Head of caudate nucleus (tissue), 42 donors: ENCODE measurements at regions not wholly inside any gene's neighbourhood (a gene's known extent, or its start where the extent isn't known, plus 50 kb on each side); places are given as distances from the start of the nearest gene placed in this dataset.
A peak's percentile ranks its signal among the peaks of the same experiment; 100 is the strongest.

Experiments
- DNase-seq, 42 donors: peaks; one replicate each; pipeline versions ENCODE4 v3.0.0 to v3.0.0-alpha.2; 2020 to 2021; ENCODE audit warnings: mixed read lengths in 7 of 42
- intact Hi-C: fragments of 100-400 bp; cut with DNase I; formaldehyde crosslinking; loops from one replicate; pipeline ENCODE4 v1.15.0; 2022

DNA sequence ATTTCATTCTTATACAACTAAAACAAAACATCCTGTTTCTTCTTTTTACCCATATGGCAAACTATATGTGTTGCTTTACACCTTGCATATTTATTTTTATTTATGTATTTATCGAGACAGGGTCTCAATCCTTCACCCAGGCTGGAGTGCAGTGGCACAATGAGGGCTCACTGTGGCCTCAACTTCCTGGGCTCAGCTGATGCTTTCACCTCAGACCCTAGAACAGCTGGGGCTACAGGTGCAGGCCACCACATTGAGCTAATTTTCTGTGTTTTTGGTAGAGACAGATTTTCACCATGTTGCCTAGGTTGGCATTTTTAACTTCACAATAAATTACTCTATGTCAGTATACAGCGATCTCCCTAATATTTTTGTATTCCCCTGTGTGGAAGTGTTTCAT lies 522.0 kb downstream of the MBD2 start:
- DNase-seq, result no peak
- intact Hi-C loops, result no loop called here

DNA sequence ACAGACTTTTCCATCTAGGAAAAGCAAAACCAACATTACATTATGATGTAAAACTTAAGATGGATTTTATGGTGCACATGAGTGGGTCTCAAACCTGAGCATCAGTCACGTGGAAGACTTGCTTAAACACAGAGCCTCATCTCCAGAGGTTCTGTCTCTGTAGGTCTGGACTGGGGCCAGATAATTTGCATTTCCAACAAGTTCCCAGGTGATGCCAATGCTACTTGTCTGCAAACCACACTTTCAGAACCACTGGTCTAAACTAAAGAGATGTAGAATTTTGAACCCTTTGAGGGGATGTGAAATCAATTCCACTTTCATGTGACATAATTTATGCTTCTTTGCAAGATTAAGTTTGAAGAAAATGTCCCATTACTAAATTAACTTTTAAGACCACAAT lies 522.8 kb downstream of the MBD2 start:
- intact Hi-C loops, result no loop called here
- DNase-seq, result no peak

DNA sequence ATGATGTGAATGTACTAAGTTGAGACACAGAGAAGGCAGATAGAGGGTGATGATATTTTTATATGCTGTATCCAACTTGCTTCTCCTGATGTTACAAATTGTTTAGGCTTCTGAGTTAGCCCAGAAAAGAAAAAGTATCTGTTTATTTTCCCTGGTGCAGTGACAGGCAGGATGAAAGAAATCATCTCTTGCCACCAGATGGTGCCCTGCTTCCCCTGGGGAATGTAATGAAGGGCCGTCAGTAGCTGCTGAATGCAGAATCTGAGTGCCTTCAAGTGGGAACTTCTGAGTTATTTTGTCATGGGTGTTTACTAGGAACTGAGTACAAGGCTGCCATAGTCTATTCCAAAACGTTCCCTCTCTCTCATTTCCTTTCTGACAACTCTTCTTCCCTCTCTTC lies 525.6 kb downstream of the MBD2 start:
- intact Hi-C loops, result loop anchor here (10.0 kb wide), 1 partner anchor 426 kb away; no protein-coding TSS in a partner anchor
- peak in 40 of 42 donors; percentile 15 to 82 (median 51) for DNase-seq

DNA sequence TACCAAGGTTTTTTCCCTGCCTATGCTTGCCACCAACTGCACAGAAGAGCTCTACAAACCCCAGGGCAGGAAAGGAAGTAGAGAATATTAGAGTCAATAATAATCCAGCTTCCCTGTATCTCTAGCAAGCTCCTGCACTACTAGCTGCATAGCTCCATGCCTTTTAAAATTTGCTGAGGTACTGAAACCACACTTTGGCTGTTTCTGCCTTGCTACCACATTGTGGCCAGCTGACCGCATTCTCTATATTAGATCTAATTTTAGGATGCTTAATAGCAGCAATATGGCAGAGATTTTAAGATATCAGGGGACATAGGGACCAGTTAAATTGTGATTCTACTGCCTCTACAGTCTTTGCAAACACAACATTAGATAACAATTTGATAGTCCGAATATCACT lies 534.6 kb downstream of the MBD2 start:
- intact Hi-C loops, result loop anchor here (10.0 kb wide), 1 partner anchor 435 kb away; no protein-coding TSS in a partner anchor
- DNase-seq, result no peak

DNA sequence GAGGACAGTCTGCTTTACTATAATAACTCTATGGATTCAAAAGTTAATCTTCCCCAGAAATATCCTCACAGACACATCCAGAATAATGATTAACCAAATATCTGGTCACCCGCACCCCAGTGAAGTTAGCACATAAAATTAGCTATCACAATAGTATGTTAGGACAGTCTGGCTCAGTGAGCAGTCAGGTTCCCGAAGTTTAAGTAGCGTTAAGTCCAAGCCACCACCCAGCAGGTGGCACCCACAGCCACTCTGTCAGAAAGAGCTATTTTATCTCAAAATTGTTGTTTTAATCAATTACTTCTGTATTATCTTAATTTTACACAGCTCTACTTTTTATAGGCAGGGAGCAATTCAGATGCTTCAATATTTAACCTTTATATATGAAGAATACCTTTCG lies 537.5 kb downstream of the MBD2 start:
- intact Hi-C loops, result no loop called here
- no peak for DNase-seq

DNA sequence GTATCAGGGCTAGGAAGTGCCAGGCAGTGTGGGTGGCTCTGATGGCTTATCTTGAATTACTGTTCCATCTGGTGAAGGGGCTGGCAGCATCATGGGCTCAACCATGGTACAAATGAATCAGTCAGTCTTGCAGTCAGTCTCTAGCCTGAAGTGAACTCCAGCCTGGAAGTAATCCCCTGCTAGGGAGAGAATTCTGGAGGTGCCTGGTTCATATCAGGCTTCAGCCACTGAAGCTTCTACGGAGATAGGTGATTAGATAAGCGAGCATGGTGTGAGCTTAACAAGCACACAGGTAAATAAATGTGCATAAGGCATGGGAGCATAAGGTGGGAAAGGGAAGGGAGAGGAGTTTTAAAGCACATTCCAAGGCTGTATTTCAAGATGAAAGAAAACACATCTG lies 541.7 kb downstream of the MBD2 start:
- intact Hi-C loops, result no loop called here
- no peak for DNase-seq

DNA sequence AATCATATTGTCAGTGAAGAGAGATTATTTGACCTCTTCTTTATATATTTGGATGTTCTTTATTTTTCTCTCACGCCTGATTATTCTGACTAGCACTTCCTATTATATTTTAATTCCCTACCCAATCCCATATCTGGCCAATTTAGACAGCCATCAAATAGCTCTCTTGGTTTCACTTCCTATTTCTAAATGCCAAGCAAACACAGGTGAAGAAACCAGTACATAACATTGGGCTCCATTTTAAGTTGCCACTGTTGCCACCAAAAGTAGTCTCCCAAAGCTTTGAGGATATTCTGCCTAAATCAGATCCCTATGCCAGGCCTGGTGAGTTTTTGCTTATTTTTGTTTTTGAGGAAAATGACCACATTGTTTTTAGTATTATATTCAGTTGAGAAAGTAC lies 547.0 kb downstream of the MBD2 start:
- intact Hi-C loops, result no loop called here
- no peak for DNase-seq

DNA sequence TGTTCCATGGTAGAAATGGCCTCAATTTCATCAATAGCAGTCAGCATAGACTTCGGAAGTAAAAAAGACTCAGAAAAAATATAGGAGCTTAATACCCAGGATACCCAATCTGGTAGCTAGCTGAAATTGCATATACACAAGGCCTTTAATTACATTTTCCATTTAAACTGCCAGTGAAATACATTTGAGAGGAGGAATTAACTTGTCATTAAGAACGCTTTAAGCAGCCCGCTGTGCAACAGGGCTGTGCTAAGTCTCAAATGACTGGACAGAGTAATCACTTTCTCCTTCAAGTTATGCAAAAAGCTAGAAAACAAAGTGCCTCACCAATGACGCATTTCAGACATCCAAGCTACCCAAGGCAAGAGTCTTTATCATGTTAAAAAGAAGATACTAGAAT lies 558.8 kb downstream of the MBD2 start:
- no peak for DNase-seq
- intact Hi-C loops, result no loop called here

DNA sequence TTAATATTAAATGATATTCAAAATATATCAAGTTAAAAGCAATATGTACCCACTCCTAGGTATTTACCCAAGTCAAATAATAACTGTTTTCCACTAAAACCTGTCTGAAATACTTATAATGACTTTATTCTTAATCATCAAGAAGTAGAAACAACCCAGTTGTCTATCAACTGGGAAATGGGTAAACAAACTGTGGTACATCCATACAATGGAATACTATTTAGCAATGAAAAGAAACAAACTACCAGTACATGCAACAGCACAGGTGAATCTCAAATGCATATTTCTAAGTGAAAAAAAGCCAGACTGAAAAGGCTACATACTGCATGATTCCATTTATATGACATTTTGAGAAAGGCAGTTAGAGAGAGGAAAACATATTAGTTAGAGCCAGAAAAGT lies 559.9 kb downstream of the MBD2 start:
- DNase-seq, result no peak
- intact Hi-C loops, result no loop called here

DNA sequence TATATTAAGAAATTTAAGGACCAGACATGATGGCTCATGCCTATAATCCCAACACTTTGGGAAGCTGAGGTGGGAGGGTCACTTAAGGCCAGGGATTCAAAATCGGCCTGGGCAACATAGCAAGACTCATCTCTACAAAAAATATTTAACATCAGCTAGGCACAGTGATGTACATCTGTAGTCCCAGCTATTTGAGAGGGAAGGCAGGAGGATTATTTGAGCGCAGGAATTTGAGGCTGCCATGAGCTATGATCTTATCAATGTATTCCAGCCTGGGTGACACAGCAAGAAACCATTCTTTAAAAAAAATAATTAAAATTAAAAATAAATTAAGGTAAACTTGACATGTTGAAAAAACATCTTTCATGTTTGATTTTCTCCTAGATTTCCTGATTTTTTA lies 564.2 kb downstream of the MBD2 start:
- DNase-seq, result no peak
- intact Hi-C loops, result no loop called here

DNA sequence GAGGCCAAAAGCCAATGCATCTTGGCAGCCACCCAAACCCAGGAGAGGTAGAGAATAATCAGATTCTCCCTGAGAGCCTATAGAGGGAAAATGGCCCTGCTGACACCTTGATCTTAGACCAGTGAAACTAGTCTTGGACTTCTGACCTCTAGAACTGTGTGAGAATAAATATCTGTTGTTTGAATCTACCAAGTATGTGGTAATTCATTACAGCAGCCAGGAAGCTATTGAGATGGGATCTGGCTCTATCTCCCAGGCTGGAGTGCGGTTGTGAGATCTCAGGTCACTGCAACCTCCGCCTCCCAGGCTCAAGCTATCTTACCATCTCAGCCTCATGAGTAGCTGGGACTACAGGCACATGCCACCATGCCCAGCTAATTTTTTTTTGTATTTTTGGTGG lies 567.2 kb downstream of the MBD2 start:
- intact Hi-C loops, result no loop called here
- no peak for DNase-seq

DNA sequence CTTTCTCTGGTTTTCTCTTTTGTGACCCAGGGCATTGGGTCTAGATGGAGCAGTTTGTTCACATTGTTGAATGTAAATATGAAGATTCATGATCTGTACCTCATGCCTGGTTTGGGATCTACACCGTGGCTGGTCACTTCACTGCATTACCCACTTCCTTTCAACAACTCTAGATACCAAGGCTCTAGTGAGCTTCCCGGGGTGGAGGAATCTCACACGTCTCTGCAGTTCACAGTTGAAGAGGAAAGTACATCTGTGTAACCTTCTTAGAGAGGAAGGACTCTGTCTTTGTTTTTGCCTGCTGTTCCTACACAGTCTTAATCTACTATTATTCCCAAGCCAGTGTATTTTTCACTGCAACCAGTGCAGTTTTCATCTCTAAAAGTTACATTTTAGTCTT lies 574.8 kb downstream of the MBD2 start:
- DNase-seq, result no peak
- intact Hi-C loops, result no loop called here

DNA sequence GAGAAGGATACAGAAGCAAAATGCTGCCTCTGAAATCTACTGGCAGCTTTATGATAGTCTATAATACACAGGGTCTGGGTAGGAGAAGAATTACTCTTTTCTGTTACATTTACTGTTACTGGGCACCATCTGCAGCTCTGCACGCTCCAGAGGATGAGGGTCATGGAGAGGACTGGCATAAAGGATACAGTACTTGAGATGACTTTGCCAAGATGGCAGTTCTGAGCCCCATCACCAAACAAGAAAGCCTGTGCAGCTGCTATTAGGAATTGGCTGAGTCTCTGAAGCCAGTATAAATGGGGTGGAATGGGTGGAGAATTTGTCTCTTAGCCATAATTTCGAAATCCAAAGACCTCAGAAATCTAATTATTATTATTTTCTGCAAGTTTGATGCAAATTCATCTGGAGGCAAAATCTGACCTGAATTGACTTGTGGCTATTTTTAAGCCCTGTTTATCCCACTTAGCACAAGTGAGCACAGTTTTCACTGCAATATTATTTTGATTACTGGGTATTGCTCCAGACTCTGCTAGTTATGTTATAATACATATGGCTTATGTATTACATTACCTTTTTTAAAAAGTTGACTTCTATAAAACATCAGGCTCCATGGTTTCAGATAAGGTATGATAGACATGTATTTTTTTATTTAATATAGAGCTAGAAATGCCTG lies 579.5 kb downstream of the MBD2 start:
- intact Hi-C loops, result no loop called here
- DNase-seq, result no peak

DNA sequence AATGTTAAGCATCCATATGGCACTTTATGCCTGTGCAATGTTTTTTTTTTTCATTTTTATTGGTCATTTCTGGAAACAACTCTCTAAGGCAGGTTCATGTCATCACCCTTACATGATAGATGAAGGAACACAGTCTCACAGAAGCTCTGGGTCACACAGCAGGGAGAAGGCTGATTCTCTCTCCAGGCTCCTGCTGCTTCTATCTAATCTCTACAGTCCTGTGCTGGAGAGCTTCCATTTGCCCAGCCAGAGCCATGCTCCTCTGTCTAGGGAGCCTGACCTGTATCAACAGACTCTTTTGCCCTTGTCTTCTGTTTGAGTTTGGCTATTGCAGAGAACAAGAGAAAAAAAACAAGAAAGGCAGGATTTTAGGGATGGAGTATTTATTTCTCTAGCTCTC lies 584.8 kb downstream of the MBD2 start:
- no peak for DNase-seq
- intact Hi-C loops, result no loop called here

DNA sequence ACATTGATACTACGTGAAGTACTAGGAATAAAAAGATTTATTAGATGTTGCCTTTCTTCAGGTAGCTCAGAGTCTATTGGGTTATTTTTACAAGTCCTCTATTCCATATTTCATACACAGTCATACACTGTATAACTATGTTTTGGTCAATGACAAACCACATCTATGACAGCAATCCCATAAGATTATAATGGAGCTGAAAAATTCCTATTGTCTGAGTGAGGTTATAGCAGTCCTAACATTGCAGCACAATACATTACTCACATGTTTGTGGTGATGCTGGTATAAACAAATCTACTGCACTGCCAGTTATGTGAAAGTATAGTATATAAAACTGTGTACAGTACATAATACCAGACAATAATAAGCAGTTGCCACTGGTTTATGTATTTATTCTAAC lies 595.1 kb downstream of the MBD2 start:
- intact Hi-C loops, result no loop called here
- DNase-seq, result no peak

DNA sequence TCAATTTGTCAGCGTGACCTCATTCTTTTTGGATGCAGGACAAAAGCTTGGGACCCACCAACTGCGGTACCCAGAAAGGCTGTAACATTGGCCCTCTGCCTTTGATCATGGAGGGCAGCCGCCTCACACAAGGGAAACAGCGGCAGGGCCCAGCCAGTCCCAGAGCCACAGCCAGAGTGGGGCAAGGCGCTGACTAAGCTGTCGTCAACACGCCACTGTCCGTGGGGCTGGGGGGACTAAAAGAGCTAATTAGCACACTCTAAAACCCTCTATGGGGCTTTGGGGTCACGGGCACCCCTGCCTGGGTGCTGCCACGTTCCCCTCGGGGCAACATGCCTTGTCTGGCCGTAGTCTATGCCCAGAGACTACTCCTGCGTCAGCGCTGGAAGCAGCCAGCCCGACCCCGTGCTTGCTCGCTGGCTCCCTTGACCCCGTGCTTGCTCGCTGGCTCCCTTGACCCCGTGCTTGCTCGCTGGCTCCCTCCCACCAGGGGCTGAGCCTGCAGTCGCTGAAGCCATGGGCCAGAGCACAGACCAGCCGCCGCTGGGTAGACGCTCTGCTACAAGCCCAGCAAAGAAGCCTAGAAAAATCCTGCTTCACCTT lies 598.4 kb downstream of the MBD2 start:
- intact Hi-C loops, result no loop called here
- DNase-seq, result no peak

DNA sequence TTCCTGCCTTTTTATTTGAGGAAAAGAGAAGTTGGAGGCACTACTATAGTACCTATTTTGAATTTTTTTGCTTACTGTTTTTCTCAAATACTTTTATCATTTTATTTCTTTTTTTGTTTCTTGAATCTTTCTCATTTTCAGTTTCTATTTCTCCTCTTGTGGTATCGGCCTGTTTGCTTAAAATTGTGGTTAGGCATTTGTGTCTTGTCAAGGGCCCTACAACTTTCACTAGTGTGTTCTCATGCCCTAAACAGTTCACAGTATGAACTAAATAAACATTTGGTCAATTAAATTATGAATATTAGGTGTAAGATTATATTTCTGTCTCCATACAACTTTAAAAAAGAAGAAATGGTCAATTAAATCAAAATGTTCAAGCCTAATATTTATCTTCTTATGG lies 613.5 kb downstream of the MBD2 start:
- DNase-seq, result no peak
- intact Hi-C loops, result no loop called here

DNA sequence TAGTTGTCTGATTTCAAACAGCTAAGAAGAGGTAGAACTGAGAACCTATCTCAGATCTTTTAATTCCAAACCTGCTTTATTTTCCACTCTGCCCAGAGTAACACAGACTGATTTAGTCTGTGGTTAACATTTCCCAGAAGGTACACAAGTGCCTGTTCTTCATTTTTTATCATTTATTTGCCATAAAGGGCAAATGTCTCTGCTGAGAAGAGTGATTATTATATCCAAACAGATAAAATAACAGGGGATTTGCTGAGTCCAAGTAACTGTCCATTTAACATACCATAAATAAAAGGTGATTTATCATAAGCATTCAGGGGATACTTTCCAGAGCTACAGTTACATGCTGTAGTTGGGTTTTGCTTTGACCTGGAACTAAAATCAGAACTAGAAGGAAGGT lies 617.7 kb downstream of the MBD2 start:
- DNase-seq, result no peak
- intact Hi-C loops, result no loop called here

DNA sequence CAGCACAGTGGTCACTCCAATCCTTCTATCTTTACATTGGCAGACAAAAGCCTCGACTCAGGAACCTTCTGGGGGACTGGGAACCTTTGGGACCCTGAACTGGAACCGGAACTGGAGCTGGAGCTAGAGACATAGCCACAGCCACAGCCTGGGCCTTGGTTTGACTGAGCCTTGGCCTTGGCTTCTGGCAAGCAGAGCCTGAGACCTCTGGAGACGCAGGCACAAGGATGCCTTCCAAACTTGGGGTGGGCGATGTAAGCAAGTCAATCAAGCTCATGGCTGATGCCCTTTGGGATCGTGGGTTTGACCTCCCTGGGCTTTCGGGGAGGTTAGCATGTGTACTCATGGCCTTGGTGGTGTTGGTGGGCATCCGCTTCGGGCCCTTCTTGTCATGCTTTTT lies 619.3 kb downstream of the MBD2 start:
- intact Hi-C loops, result no loop called here
- DNase-seq, result no peak

DNA sequence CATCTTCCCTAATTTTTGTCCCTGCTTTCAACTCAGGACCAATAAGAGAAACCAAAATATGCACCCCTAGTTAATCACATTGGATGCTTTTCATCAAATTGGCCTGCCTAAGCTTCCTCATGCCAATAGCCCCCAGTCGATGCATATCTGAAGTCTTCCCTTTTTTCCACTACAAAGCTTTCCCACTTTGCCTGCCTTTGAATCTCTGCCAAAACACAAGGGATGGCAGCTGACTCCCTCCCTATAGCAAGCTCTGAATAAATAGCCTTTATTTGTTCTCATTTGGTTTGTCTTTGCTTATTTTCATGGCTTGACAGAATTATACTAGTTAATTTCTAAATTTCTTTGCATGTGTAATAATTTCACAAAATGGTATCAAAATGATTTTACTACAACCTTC lies 621.2 kb downstream of the MBD2 start:
- DNase-seq, result peak in 22 of 42 donors; percentile 2 to 56 (median 18)
- intact Hi-C loops, result no loop called here

DNA sequence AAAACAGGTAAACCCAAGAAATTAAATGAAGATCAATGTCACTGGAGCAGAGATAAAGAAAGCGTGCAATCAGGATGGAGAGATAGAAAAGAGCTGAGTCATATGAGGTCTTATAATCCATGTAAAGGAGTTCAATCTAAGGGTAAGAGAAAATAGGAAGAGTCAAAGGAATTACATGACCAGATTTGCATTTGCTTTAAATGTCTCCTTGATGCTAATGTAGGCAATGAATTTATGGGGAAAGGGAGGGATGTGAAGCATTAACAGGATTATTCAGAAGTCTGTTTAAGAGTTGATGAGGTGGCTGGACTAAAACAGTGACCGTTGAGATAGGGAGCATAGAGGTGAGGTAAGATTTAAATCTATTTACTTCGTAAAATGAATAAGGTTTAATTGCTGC lies 623.1 kb downstream of the MBD2 start:
- intact Hi-C loops, result no loop called here
- DNase-seq, result no peak
